Memory B cell (primary cell): ENCODE measurements at regions not wholly inside any gene's neighbourhood (a gene's known extent, or its start where the extent isn't known, plus 50 kb on each side); places are given as distances from the start of the nearest gene placed in this dataset.
"Not testable (repeated sequence)": the region's sequence is repeated elsewhere in the genome, so short reads cannot be mapped to it uniquely, and the experiment has no call there.

Experiments used
- ATAC-seq: fragments of 150-1000 bp; cut with Tn5 transposase; 2 replicates; pipeline ENCODE4 v1.10.0; 2021; ENCODE audit warnings: low read depth, mild to moderate bottlenecking, moderate library complexity
- DNase-seq, 2 donors: peaks; one replicate each; pipeline ENCODE4 v3.0.0; 2022; ENCODE audit warnings: low spot score in 2 of 2
- H3K27ac Mint-ChIP-seq: one replicate; pipeline ENCODE4 v1.8.0; 2022; ENCODE audit warnings: mild to moderate bottlenecking, moderate library complexity, mixed read lengths
- H3K27me3 Mint-ChIP-seq: one replicate; pipeline ENCODE4 v1.8.0; 2022; ENCODE audit warnings: mixed read lengths
- H3K36me3 Mint-ChIP-seq: one replicate; pipeline ENCODE4 v1.8.0; 2022; ENCODE audit warnings: mild to moderate bottlenecking, mixed read lengths
- H3K4me1 Mint-ChIP-seq: one replicate; pipeline ENCODE4 v1.8.0; 2022; ENCODE audit warnings: mixed read lengths
- H3K4me3 Mint-ChIP-seq: one replicate; pipeline ENCODE4 v1.8.0; 2022; ENCODE audit warnings: mild to moderate bottlenecking, moderate library complexity, mixed read lengths
- H3K9me3 Mint-ChIP-seq: one replicate; pipeline ENCODE4 v1.8.0; 2022; ENCODE audit warnings: mixed read lengths

DNA sequence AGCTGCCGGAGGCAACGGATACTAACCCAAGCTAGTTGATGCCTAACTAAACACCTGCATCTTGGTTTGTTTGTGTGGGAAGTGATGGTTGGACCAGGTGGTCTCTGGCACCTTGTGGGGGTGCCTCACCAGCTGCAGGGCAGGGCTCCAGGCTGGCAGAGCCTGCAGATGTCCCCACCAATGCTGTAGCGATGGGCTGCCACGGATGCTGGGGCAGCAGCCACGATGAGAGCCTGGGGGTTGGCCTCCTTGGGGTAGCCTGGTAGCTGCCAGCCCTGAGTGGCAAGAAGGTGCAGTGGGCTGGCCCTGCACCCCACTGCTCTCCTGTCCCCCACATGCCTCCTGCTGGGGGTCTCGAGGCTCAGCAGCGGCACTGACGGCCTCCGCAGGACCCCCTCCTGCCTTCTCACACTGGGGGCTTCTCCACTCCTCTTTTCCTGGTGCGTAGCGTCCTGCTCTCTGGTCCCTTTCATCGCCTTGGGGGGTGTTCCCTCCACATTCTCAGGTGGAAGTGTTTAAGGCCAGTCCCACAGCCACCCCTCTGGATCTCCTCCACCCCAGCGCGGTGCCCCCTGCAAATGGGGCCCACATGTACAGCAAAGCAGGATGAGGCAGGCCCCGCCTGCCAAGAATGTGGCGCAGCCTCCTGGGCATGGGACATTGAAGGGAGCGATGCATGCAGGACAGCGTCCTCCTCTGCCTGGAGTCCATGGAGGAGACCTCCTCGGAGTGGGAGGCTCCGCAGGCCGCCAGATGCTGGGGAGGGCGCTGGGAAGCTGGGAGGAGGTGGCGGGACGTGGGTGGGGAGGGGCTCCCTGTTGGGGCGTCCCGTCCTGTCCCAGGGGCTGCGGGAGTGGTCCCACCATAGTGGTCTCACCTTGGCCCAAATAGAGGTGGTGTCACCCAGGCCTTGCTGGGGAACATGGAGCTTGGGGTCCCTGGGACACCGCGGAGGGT, 173.1 kb downstream of the ASB1 start:
- H3K27ac Mint-ChIP-seq, result no peak overlapping the region
- no peaks in the 10 kb centered on the region for H3K4me1 Mint-ChIP-seq
- peaks cover 2% of the 10 kb centered on the region for H3K36me3 Mint-ChIP-seq
- DNase-seq, result no peak
- H3K4me3 Mint-ChIP-seq, result no peak overlapping the region
- no peak for ATAC-seq
- H3K9me3 Mint-ChIP-seq, result peaks cover 12% of the 10 kb centered on the region
- H3K27me3 Mint-ChIP-seq, result peaks cover 12% of the 10 kb centered on the region

DNA sequence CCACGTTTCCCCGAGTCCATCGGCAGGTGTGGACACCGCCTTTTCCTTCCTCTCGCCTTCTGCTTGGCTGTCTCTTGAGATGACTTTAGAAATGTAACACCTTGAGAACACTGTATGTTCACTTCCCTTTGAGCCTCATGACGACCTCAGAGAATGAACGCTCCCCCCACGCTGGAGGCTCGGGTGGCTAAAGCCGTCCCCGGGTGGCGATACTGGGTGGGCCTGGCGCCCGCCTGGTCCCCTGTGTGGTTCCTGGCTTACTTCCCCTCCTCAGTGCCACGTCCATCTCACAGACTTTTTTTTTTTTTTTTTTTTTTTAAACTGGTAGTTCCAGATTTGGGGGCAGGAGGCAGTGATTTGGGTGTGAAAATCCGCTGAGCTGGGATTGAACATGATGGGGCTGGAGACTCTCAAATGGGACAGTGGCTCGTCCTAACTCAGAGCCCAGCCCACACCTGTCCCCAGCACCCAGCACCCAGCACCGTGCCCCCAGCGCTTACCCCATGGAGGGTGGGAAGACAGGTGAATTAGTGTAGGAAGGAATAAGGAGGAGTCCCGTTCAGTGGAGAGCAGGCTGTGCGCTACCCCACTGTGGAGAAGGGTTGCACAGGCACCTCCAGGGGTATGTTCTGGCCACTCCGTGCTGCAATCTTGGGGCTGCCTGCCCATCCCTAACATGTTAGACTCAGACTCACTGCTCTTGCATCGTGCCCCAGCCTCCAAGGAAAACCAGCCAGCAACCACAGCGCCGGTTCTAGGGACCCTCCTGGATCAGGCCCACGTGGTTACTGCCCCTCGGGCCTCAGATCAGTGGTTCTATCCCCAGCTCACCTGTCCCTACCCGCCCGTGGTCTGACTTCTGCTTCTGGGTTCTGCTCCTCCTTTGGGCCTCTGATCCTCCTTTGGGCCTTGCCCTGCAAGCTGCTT, 174.0 kb downstream of the ASB1 start:
- ATAC-seq (no peak), DNase-seq (no peak)
- Mint-ChIP-seq H3K27me3 (peaks cover 10% of the 10 kb centered on the region), H3K9me3 (peaks cover 12% of the 10 kb centered on the region), H3K36me3 (peaks cover 2% of the 10 kb centered on the region), H3K27ac (no peak overlapping the region), H3K4me1 (no peaks in the 10 kb centered on the region), H3K4me3 (no peak overlapping the region)

DNA sequence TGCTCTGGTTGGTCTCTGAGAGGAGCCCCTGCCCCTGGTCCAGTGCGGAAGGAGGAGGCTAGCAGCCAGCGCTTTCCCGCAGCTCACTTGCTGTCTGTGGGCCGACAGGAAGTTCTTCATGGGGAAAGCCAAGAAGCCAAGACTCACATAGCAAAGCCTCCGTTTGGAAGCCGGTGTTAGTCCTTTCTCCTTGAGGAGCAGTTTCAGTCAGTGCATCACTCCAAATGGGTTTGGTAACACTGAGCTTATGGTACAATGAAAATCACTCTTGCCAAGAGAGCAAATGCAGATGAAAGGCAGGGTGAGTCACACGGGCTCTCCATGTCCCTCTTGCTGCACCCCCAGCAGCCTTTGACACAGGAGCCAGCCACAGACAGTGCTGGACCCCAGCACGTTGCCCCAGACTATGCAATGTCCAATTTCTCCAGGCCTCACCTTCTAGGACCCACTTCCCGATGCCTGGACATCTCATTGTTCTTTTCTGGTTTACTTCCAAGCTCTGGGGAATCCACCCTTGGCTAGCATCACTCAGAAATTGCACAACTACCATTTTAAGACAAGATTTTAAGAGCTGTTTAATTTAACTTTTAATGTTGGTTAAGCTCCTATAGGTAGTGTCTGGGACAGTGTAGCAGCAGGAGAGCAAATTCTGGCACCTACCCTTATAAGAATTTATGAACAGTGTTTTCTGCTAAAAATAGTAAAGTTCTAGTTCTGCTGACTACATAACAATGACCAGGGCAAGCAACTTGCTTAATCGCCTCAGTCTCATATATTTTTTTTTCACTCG, 174.9 kb downstream of the ASB1 start:
- Mint-ChIP-seq H3K9me3 (peaks cover 12% of the 10 kb centered on the region), H3K36me3 (peaks cover 2% of the 10 kb centered on the region), H3K27ac (no peak overlapping the region), H3K27me3 (peaks cover 10% of the 10 kb centered on the region), H3K4me1 (no peaks in the 10 kb centered on the region), H3K4me3 (no peak overlapping the region)
- DNase-seq, result no peak
- ATAC-seq, result no peak

DNA sequence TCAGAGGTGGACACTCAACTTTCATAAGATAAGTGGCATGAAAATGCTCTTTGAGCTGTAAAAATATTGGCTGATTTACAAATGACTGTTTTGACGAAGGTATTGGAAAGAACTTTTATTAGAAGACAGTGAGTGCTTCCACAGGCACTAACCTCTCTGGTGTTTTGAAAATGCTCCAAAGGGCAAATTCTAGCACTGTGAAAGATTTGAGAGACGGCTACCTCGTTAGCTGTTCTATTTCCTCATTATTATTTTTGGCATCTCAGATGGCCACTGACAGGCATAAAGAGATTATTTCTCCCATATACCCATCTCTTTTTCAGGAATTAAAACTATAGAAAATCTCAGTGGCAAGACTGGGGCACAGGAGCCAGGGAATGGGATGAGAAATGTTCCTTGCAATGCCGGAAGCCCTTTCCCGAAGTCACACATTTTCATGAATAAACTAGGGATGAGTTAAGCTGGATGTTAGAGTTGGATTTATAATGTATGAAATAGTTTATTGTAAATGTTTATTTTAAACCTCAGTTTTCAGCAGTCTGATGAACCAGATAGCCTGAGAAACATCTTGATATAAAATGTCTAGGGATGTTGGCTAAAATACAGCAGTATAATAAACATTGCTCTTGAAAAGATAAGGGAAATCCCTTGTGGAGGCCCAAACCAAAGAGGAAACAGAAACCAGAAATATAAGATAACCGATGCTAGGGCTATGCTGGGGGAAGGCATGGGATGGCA, 175.7 kb downstream of the ASB1 start:
- ATAC-seq, result no peak
- Mint-ChIP-seq H3K27ac (no peak overlapping the region), H3K4me1 (no peaks in the 10 kb centered on the region), H3K4me3 (no peak overlapping the region), H3K36me3 (peaks cover 2% of the 10 kb centered on the region), H3K27me3 (peaks cover 10% of the 10 kb centered on the region), H3K9me3 (peaks cover 14% of the 10 kb centered on the region)
- DNase-seq, result no peak

DNA sequence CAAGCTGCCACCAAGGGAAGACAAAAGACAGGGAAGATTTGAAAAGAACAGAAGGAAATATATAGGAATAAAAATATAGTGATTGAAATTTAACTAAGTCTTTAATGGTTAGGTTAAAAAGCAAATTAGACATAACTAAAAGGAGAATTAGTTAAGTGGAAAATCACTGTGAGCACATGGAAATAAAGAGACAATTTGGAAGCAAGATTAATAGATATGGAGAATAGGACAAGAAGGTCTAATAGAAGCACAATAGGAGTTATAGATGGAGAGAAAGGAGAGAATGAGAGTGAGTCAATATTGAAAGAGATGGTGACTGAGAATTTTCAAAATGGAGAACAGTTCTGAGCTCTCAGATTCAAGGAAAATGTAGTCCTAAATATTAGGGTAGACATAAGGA, 176.9 kb downstream of the ASB1 start:
- H3K27me3 Mint-ChIP-seq, result peaks cover 7% of the 10 kb centered on the region
- no peak for DNase-seq
- peaks cover 2% of the 10 kb centered on the region for H3K36me3 Mint-ChIP-seq
- H3K27ac Mint-ChIP-seq, result no peak overlapping the region
- H3K4me3 Mint-ChIP-seq, result no peak overlapping the region
- H3K9me3 Mint-ChIP-seq, result peaks cover 18% of the 10 kb centered on the region
- no peaks in the 10 kb centered on the region for H3K4me1 Mint-ChIP-seq
- ATAC-seq, result no peak

DNA sequence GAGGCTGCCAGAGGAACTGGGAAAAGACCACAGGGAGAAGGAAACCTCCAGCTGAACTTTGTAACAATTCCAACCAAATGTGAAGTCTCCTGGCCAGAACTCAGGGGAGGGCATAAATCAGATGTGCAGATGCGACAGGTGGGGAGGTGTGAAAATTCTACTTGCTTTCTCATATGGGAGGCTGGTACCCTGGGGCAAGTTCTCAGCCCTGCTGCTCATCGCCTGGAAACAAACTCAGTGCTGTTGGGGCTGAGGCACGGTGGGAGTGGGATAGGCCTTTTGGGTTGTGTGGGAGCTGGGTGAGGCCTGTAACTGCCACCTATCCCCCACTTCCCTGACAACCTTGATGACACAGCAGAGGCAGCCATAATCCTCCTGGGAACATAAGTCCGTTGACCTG, 179.6 kb downstream of the ASB1 start:
- Mint-ChIP-seq H3K27ac (no peak overlapping the region), H3K36me3 (peaks cover 2% of the 10 kb centered on the region), H3K27me3 (peaks cover 2% of the 10 kb centered on the region), H3K4me3 (no peak overlapping the region), H3K4me1 (no peaks in the 10 kb centered on the region), H3K9me3 (peaks cover 24% of the 10 kb centered on the region)
- ATAC-seq (no peak), DNase-seq (no peak)

DNA sequence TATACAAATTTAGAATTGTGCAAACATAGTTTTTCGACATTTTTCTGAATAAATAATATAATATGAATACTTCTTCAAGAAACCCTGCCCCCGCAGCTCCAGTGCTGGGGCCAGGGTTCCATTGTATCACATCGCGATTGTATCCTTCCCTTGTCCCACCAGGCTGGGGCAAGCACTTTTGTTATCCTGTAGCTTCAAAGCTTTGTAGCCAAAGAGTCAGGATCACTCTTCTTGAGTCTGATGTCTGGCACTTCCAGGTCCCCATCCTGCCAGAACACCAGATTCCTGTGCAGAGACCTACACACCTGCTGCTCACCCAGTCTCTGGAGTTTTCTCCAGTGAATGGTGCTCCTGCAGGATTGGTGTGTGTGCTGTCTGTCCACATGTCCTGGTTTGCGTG, 186.9 kb downstream of the ASB1 start:
- Mint-ChIP-seq H3K27me3 (peaks cover 10% of the 10 kb centered on the region), H3K36me3 (no peaks in the 10 kb centered on the region), H3K4me3 (no peak overlapping the region), H3K4me1 (no peaks in the 10 kb centered on the region), H3K9me3 (peaks cover 16% of the 10 kb centered on the region), H3K27ac (no peak overlapping the region)
- DNase-seq (no peak), ATAC-seq (no peak)

DNA sequence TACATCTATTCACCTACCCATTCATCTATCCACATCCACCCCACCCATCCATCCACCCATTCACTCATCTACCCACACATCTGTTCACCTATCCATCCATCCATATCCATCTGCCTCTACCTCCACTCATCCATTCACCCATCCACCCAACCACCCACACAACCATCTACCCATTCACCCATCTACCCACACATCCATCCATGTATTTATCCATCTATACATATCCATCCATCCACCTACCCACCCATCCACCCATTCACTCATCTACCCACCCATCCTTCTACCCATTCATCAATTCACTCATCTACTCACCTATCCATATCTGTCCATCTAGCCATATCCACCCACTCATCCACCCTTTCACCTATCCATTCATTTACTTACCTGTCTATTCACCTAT, 187.6 kb downstream of the ASB1 start:
- Mint-ChIP-seq H3K27ac (no peak overlapping the region), H3K4me1 (no peaks in the 10 kb centered on the region)

DNA sequence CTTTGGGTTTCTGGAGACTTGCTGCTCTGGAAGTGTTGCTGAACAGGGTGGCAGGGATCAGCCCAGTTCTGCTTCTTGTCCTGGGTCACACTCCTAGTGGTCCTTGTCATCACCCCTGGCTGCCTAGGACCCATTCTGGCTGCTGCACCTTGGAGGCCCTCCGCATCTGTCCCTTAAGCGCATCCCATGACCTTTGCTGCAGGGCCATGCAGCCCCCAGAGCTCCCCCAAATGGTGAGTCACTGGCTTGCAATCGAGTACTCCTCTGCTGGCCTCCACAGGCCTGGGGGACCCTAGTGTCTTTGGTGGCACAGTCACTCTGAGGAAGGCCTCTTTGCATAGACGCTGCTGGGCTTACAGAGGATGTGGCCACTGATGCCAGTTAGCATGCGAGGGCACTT, 188.5 kb downstream of the ASB1 start:
- Mint-ChIP-seq H3K4me1 (no peaks in the 10 kb centered on the region), H3K36me3 (no peaks in the 10 kb centered on the region), H3K9me3 (peaks cover 15% of the 10 kb centered on the region), H3K27me3 (peaks cover 13% of the 10 kb centered on the region), H3K27ac (no peak overlapping the region), H3K4me3 (no peak overlapping the region)
- ATAC-seq (no peak), DNase-seq (no peak)

More for the DNA sequence above, 187.6 kb downstream of the ASB1 start:
- H3K27me3 Mint-ChIP-seq, result peaks cover 11% of the 10 kb centered on the region
- ATAC-seq (no peak), DNase-seq (no peak)
- H3K9me3 Mint-ChIP-seq, result peaks cover 14% of the 10 kb centered on the region
- H3K36me3 Mint-ChIP-seq, result no peaks in the 10 kb centered on the region
- H3K4me3 Mint-ChIP-seq, result no peak overlapping the region

DNA sequence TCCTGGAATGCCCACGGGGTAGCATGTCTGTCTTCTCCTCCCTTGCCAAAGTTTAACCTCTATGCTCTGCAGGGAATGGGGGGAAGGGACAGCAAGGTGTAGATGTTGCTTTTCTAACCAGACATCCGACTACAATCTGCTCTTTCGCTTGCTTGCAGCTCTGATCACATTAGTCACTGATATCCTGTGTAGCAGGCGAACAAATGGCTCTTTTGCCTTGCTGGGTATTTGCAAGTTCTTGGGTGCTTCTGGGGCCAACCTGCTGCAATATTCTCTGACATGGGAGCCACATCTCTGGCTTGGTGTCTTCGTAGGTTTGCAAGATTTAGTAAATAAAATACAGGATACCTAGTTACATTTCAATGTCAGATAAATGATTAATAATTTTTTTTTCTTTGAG, 190.0 kb downstream of the ASB1 start:
- Mint-ChIP-seq H3K4me1 (no peaks in the 10 kb centered on the region), H3K9me3 (peaks cover 10% of the 10 kb centered on the region), H3K27ac (no peak overlapping the region), H3K27me3 (peaks cover 13% of the 10 kb centered on the region), H3K36me3 (no peaks in the 10 kb centered on the region), H3K4me3 (no peak overlapping the region)
- ATAC-seq (no peak), DNase-seq (no peak)

DNA sequence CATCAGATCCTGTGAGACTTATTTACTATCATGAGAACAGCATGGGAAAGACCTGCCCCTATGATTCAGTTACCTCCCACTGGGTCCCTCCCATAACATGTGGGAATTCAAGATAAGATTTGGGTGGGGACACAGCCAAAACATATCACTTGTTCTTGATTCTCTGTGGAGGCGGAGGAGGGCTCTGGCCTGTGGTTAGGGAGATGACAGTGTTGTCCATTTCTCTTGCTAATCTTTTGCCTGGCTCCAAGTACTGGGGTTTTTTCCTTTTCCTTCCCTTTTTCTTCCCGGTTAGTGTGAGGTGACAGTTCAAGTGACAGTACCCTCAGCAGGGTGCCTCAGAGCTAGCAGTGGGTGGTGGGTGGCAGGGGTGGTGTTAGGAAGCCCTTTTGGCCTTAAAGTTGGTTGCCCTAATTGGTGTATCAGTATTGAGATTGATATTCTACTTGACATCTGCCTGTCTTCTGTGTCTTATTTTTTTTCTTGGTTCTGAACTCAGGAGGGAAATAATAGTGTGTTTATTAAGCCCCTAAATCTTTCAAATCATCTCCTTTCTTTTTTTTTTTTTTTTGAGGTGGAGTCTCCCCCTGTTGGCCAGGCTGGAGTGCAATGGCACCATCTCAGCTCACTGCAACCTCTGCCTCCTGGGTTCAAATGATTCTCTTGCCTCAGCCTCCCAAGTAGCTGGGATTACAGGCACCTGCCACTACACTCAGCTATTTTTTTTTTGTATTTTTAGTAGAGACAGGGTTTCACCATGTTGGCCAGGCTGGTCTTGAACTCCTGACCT, 192.0 kb downstream of the ASB1 start:
- not testable (repeated sequence) for DNase-seq, H3K4me3 Mint-ChIP-seq, H3K36me3 Mint-ChIP-seq, H3K4me1 Mint-ChIP-seq, H3K27ac Mint-ChIP-seq, ATAC-seq
- H3K27me3 Mint-ChIP-seq, result peaks cover 13% of the 10 kb centered on the region
- peaks cover 10% of the 10 kb centered on the region for H3K9me3 Mint-ChIP-seq

DNA sequence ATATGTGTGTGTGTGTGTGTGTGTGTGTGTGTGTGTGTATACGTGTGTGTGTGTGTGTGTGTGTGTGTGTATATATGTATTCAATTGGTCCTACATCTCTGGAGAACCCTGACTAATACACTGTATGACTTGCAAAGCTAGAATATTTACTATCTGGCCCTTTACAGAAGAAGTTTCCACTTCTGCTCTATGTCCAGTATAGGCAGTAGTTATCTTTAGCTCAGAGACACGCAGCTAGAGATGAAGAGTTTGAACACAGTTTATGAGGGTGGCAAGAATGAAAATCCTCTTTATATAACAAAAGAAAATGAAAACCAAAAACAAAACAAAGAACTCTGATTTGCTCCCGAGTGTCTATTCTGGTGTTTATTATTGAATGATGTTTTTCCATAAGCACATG, 201.2 kb downstream of the ASB1 start:
- no peak for ATAC-seq
- peaks cover 3% of the 10 kb centered on the region for H3K9me3 Mint-ChIP-seq

More for the DNA sequence above, 201.2 kb downstream of the ASB1 start:
- Mint-ChIP-seq H3K27ac (no peak overlapping the region), H3K4me1 (no peaks in the 10 kb centered on the region), H3K27me3 (peaks cover under 1% of the 10 kb centered on the region), H3K4me3 (no peak overlapping the region), H3K36me3 (no peaks in the 10 kb centered on the region)
- no peak for DNase-seq
